Central memory CD8-positive, alpha-beta T cell (primary cell): ENCODE measurements at regions not wholly inside any gene's neighbourhood (a gene's known extent, or its start where the extent isn't known, plus 50 kb on each side); places are given as distances from the start of the nearest gene placed in this dataset.

Experiments
- ATAC-seq: fragments of 150-1000 bp; cut with Tn5 transposase; replicated peaks from 2 replicates; pipeline ENCODE4 v1.10.0; 2022; ENCODE audit warnings: mild to moderate bottlenecking, moderate FRiP score, moderate number of reproducible peaks; ENCODE audit not compliant: poor library complexity, severe bottlenecking; ENCODE audit errors: extremely low read depth
- DNase-seq, 2 donors: peaks; one replicate each; pipeline ENCODE4 v3.0.0; 2021; ENCODE audit warnings: low spot score in 2 of 2
- H3K27ac Mint-ChIP-seq: one replicate; pipeline ENCODE4 v1.8.0; 2022; ENCODE audit warnings: low read depth, mild to moderate bottlenecking, moderate library complexity, mixed read lengths
- H3K27me3 Mint-ChIP-seq: one replicate; pipeline ENCODE4 v1.8.0; 2022; ENCODE audit warnings: mixed read lengths
- H3K36me3 Mint-ChIP-seq: one replicate; pipeline ENCODE4 v1.8.0; 2022; ENCODE audit warnings: mild to moderate bottlenecking, moderate library complexity, mixed read lengths; ENCODE audit not compliant: insufficient read depth
- H3K4me1 Mint-ChIP-seq: one replicate; pipeline ENCODE4 v1.8.0; 2022; ENCODE audit warnings: mixed read lengths
- H3K4me3 Mint-ChIP-seq: one replicate; pipeline ENCODE4 v1.8.0; 2022; ENCODE audit warnings: mild to moderate bottlenecking, moderate library complexity, mixed read lengths
- H3K9me3 Mint-ChIP-seq: one replicate; pipeline ENCODE4 v1.8.0; 2022; ENCODE audit warnings: mixed read lengths

DNA sequence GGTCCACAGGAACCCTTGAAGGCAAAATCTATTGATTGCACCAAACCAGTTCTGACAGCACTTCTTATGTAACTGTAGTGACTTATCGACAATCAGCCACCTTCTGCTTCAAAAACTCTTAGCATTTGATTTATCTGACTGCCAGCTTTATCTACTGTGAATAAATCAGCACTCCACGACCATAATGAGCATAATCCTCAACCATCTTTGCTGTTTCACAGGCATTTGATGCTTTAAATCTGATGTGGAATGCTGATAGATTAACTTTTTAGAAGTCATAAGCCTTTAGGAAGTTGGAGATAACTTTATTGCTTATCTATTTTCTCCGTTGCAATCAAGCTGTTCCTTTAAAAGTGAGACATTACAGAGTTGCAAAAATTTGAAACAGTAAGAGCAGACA is 101.5 kb upstream of the PTCHD4 start:
- no peak overlapping the region for H3K27ac Mint-ChIP-seq
- no peaks in the 10 kb centered on the region for H3K4me1 Mint-ChIP-seq
- H3K36me3 Mint-ChIP-seq = peaks cover 2% of the 10 kb centered on the region
- DNase-seq = no peak
- H3K4me3 Mint-ChIP-seq = no peak overlapping the region
- no peaks in the 10 kb centered on the region for H3K27me3 Mint-ChIP-seq
- peaks cover 10% of the 10 kb centered on the region for H3K9me3 Mint-ChIP-seq
- no peak for ATAC-seq

DNA sequence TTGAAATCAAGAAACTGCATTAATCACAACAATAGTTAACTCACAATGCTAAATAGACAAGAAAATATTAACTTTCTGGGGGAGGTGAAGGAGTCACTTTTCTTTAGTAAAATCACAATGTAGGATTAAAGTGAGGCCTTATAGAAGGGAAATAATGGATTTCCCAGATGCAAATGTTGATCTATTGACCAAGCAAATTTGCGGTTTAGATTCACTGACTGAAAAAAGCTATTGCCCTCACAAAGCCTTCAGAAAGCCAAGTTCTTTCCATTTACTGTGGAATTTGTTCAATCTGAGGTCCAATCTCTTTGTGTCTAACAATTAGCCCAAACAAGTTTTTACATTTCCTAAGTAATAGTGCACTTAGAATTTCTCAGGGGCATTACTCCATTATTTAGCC is 95.1 kb upstream of the PTCHD4 start:
- Mint-ChIP-seq H3K9me3 (peaks cover 18% of the 10 kb centered on the region), H3K27ac (no peak overlapping the region), H3K36me3 (peaks cover 2% of the 10 kb centered on the region), H3K4me1 (no peaks in the 10 kb centered on the region), H3K27me3 (no peaks in the 10 kb centered on the region), H3K4me3 (no peak overlapping the region)
- ATAC-seq (no peak), DNase-seq (no peak)

DNA sequence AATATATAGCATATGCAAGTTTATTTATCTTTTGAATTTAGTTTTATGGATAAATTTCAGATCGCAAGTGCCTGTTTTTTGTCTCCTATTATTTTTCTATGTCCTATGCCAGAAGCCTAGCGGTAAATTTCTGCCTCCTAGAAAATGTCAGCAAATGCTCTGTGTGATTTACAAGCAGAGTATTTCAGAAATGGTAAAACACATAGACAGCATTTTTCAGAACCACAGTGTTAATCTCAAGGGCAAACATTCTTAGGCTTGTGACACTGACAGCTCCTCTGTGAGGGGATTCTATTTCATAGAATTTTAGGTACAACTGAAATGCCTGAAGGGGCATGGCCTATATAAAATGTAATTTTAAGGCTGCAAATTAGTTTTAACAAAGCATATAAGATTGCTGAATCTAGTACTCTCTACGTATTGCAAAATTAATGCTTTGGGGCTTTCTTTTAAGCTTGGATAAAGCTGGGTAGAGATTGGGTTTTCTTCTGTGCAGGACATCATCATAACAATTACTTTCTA is 89.9 kb upstream of the PTCHD4 start:
- Mint-ChIP-seq H3K9me3 (peaks cover 8% of the 10 kb centered on the region), H3K36me3 (no peaks in the 10 kb centered on the region), H3K27ac (no peak overlapping the region), H3K4me1 (no peaks in the 10 kb centered on the region), H3K4me3 (no peak overlapping the region), H3K27me3 (no peaks in the 10 kb centered on the region)
- DNase-seq (no peak), ATAC-seq (no peak)

DNA sequence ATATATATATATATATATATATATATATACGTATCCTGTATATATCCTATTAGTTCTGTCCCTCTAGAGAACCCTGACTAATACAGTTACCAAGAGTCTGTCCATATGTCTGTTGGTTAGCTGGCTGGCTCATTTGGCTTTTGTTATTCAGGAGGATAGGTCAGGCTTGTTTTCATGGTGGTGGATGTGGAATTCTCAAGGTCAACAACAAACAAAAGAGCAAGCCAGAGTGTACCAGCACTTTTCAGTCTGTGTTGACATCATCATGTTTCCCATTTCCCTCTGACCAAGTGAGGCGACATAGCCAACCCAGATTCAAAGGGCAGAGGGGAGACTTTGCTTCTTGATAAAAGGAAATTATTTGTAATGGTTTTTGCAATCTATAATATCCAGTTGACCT is 88.5 kb upstream of the PTCHD4 start:
- ATAC-seq (no peak), DNase-seq (no peak)
- Mint-ChIP-seq H3K4me1 (no peaks in the 10 kb centered on the region), H3K4me3 (no peak overlapping the region), H3K9me3 (no peaks in the 10 kb centered on the region), H3K36me3 (no peaks in the 10 kb centered on the region), H3K27me3 (no peaks in the 10 kb centered on the region), H3K27ac (no peak overlapping the region)

DNA sequence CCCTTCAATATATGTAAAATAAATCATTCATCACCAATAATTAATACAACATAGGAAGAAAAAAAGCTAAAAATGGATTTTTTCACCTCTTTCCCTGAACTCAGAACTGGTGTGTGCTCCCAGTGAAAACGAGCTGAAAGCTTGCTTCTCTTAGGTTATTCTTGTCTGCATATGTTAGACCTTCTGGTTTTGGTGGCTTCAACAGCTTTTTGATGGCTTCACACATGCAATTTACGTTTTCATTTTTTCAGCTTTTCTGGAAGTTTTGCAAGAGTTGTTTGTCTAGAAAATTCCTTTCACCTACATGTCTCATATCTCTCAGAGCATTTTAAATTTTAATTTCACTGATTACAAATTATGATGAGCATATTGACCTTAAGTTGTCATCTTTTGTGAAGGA is 86.9 kb upstream of the PTCHD4 start:
- no peak for DNase-seq

DNA sequence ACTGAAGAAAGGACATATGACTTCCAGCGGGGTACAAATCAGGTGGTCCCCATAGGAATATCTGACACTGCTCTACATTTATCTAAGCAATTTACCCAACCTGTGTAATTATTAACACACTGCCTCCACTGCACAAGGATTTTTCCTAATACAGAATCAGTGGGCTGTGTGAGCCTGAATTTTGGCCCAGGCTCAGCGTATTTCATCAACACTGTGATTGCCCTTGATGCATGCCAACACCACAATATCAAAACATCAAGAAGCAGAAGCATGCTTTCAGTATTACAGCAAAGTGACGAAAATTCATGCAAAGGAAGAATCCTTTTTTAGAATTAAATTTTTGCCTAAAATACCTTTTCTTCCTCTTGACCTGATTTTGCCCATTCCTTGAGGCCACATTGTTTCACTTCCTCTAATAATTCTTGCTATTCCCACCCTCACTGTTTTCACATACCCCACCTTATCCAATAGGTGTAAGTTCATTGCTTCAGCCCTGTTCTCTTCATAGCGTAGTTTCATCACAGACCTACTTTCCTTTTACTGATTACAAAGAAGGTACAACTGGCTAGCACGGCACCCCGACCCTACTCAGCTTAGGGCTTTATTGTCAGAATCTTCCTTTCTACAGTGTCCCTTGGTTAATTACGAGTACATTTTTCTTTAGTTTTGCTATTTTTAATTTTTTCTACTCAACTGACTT is 83.7 kb upstream of the PTCHD4 start:
- Mint-ChIP-seq H3K36me3 (no peaks in the 10 kb centered on the region), H3K27me3 (no peaks in the 10 kb centered on the region)
- DNase-seq = no peak

More for the DNA sequence above, 86.9 kb upstream of the PTCHD4 start:
- ATAC-seq = no peak
- H3K27ac Mint-ChIP-seq = no peak overlapping the region
- no peak overlapping the region for H3K4me3 Mint-ChIP-seq
- H3K27me3 Mint-ChIP-seq = no peaks in the 10 kb centered on the region
- no peaks in the 10 kb centered on the region for H3K36me3 Mint-ChIP-seq
- H3K4me1 Mint-ChIP-seq = no peaks in the 10 kb centered on the region
- H3K9me3 Mint-ChIP-seq = peaks cover 5% of the 10 kb centered on the region

DNA sequence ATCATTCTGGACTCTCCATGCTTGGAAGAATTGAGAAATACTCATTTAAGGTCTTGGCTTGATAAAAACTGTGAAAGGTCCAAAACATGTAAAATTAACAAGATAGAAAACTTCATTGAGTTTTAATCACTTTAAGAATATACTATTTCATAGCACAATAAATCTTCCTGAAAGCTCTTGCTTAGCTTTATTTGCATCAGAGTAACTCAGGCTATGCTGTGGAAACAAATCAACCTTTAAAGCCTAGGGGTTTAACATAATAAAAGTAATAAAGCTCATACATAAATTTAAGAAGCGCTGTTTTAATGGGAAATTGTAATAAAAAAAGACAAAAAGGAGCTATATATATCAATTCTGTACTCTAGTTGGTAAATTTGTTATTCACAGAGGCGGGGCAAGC is 77.2 kb upstream of the PTCHD4 start:
- DNase-seq (no peak), ATAC-seq (no peak)
- H3K9me3 Mint-ChIP-seq = peaks cover 18% of the 10 kb centered on the region
- H3K4me3 Mint-ChIP-seq = no peak overlapping the region
- H3K4me1 Mint-ChIP-seq = no peaks in the 10 kb centered on the region
- no peaks in the 10 kb centered on the region for H3K36me3 Mint-ChIP-seq
- H3K27ac Mint-ChIP-seq = no peak overlapping the region
- no peaks in the 10 kb centered on the region for H3K27me3 Mint-ChIP-seq

More for the DNA sequence above, 83.7 kb upstream of the PTCHD4 start:
- Mint-ChIP-seq H3K9me3 (peaks cover 5% of the 10 kb centered on the region), H3K27ac (no peak overlapping the region), H3K4me1 (no peaks in the 10 kb centered on the region), H3K4me3 (no peak overlapping the region)
- ATAC-seq = no peak

DNA sequence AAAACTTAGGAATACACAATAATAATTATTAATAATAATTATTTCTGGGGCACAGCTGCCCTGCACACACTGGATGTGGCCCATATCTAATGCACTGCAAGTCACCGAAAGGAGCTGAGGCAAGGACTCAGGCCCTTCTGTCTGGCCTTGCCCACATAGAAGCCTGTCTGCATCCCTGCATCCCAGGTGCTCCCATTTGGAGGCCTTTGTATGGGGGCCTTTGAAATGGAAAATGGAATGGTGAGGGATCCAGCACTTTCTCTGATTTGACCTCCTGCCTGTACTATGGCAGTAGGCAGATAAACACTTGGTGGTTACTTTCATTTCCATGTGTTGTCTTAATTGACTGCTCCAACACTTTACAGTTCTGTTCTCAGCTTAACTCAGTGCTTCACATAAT is 75.7 kb upstream of the PTCHD4 start:
- H3K27me3 Mint-ChIP-seq = no peaks in the 10 kb centered on the region
- ATAC-seq (no peak), DNase-seq (no peak)
- no peak overlapping the region for H3K4me3 Mint-ChIP-seq
- no peak overlapping the region for H3K27ac Mint-ChIP-seq
- H3K4me1 Mint-ChIP-seq = no peaks in the 10 kb centered on the region
- no peaks in the 10 kb centered on the region for H3K36me3 Mint-ChIP-seq
- peaks cover 23% of the 10 kb centered on the region for H3K9me3 Mint-ChIP-seq

DNA sequence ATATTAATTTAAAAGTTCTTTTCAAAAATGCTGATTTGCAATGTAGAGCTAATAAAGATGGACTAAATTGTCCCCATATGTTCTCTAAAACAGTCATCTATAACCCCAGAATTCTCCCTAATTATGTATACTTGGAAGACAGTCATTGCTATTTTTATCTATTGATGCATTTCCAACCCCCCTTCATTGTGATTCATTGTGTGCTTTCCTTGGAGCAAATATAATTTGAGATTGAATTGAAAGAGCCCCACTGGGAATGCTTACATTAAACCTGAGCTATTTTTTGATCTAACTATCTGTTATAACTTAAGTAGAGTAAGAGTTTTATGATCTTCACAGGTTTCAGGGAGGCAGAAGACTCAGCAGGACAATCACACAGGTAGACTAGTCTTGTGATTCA is 73.7 kb upstream of the PTCHD4 start:
- Mint-ChIP-seq H3K27me3 (no peaks in the 10 kb centered on the region), H3K4me3 (no peak overlapping the region), H3K36me3 (peaks cover 2% of the 10 kb centered on the region), H3K9me3 (peaks cover 23% of the 10 kb centered on the region), H3K4me1 (no peaks in the 10 kb centered on the region), H3K27ac (no peak overlapping the region)
- no peak for ATAC-seq
- no peak for DNase-seq

DNA sequence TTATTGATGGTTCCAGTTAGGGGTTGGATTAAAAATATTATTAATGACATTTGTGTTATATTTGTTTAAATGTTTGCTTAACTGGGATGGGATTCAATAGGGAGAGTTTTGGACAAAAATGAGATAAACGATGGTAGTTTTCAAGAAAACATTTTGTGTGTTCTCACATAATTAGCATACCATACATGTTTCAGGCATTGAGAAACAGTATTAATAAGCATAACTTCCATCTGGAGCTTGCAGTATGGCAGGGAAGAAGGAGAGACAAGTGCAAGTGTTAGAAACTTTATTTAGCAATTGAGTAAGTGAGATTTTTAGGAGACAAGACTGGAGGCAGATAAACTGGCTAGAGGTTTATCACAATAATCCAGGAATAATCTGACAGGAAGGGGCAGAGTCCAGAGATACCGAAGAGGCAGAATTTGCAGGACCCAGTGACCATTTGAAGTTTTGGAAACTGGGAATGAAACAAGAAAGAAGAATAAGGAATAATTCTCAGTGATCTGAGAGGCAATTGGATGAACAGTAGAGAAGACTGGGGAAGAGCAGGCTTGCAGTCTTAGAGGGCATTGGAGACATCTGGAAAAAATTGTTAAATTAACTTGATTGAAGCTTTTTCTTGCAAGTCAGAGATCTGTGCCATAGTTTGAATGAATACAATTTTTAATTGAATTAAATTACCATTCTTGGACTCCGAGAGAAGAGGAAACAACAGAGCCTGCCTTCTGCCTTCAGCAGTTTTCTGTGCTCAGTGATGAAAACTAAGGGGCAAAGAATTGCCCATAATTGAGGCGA is 73.0 kb upstream of the PTCHD4 start:
- H3K9me3 Mint-ChIP-seq = peaks cover 23% of the 10 kb centered on the region
- peaks cover 2% of the 10 kb centered on the region for H3K36me3 Mint-ChIP-seq

DNA sequence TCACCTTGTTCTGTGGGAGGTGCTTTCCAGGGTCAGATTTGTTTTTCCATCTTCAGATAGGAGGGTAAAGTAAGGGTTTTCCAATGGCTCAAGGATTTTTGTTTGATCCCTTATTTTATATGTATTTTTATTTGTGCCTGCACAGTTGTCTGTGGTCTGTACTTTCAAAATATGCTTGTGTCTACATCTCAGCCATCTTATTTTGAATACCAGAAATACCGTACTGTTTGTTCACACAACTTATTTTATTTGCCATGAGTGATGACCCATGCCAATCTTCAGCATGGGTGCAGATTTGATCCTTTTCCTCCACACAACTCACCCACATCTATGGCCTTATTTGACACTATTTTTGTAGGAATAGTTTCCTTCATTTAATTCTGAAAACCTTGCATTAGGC is 72.2 kb upstream of the PTCHD4 start:
- DNase-seq = no peak
- no peaks in the 10 kb centered on the region for H3K27me3 Mint-ChIP-seq
- ATAC-seq = no peak
- peaks cover 17% of the 10 kb centered on the region for H3K9me3 Mint-ChIP-seq
- no peak overlapping the region for H3K27ac Mint-ChIP-seq
- H3K4me3 Mint-ChIP-seq = no peak overlapping the region
- peaks cover 2% of the 10 kb centered on the region for H3K36me3 Mint-ChIP-seq
- no peaks in the 10 kb centered on the region for H3K4me1 Mint-ChIP-seq

More for the DNA sequence above, 73.0 kb upstream of the PTCHD4 start:
- H3K27me3 Mint-ChIP-seq = no peaks in the 10 kb centered on the region
- ATAC-seq (no peak), DNase-seq (no peak)
- H3K27ac Mint-ChIP-seq = no peak overlapping the region
- H3K4me1 Mint-ChIP-seq = no peaks in the 10 kb centered on the region
- H3K4me3 Mint-ChIP-seq = no peak overlapping the region

DNA sequence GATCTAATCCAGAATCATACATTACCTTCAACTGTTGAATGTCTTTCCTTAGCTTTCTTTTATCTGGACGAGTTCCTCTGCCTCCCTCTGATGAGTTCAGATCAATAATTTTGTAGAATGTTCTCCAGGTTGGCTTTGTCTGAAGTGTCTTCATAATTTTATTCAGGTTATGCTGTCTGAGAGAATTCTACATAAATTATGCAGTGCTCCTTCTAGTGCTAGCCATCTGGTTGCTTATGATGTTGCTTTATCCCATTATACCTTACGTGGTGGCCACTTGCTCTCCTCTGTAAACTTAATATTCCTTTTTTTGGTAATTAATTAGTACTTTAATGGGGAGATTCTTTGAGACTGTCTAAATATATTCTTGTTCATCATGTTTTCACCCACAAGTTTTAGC is 67.7 kb upstream of the PTCHD4 start:
- DNase-seq (no peak), ATAC-seq (no peak)
- Mint-ChIP-seq H3K4me3 (no peak overlapping the region), H3K27ac (no peak overlapping the region), H3K9me3 (peaks cover 6% of the 10 kb centered on the region), H3K4me1 (no peaks in the 10 kb centered on the region), H3K27me3 (no peaks in the 10 kb centered on the region), H3K36me3 (peaks cover 2% of the 10 kb centered on the region)

DNA sequence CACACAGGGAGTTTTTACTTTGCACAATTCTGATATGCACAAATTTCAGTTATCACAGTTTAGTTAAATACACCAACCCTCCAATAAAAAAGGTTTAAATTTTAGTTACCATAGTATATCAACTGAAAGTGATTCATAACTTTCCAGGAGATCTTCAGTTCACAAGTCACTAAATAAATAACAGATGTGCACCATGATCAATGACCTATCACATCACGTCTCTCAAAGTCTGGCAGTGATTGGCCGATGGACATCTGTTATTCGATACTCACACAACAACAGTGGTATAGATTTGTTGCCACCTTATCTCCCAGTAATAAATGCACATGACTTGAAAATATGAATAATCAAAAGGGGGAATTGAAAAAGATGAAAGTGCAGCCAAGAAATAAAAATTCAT is 66.8 kb upstream of the PTCHD4 start:
- H3K4me3 Mint-ChIP-seq = no peak overlapping the region
- H3K27me3 Mint-ChIP-seq = no peaks in the 10 kb centered on the region
- ATAC-seq (no peak), DNase-seq (no peak)
- peaks cover 2% of the 10 kb centered on the region for H3K36me3 Mint-ChIP-seq
- no peaks in the 10 kb centered on the region for H3K4me1 Mint-ChIP-seq
- no peak overlapping the region for H3K27ac Mint-ChIP-seq
- H3K9me3 Mint-ChIP-seq = peaks cover 5% of the 10 kb centered on the region
